ENCODE measurements at regions not wholly inside any gene's neighbourhood (a gene's known extent, or its start where the extent isn't known, plus 50 kb on each side); places are given as distances from the start of the nearest gene placed in this dataset.

GRCh38 chr10:47053081-47053798, 142.0 kb downstream of the PTPN20 start:
- intact Hi-C loops (cut with micrococcal nuclease), result no loop called here

GRCh38 chr10:47054974-47055373, 143.7 kb downstream of the PTPN20 start:
- intact Hi-C loops (cut with micrococcal nuclease), result no loop called here

GRCh38 chr10:47055386-47056246, 144.4 kb downstream of the PTPN20 start:
- intact Hi-C loops (cut with micrococcal nuclease), result no loop called here

- intact Hi-C loops (cut with micrococcal nuclease), result no loop called here
These were observed 145.0 kb downstream of the PTPN20 start for GRCh38 chr10:47056247-47056510.

GRCh38 chr10:47057471-47057870, 146.2 kb downstream of the PTPN20 start:
- intact Hi-C loops (cut with micrococcal nuclease), result no loop called here

GRCh38 chr10:47058032-47058702, 146.9 kb downstream of the PTPN20 start:
- intact Hi-C loops (cut with micrococcal nuclease), result no loop called here

GRCh38 chr10:47058961-47059391, 147.7 kb downstream of the PTPN20 start:
- intact Hi-C loops (cut with micrococcal nuclease), result no loop called here

GRCh38 chr10:47059606-47060311, 148.5 kb downstream of the PTPN20 start:
- intact Hi-C loops (cut with micrococcal nuclease), result no loop called here

GRCh38 chr10:47060356-47060755, 149.1 kb downstream of the PTPN20 start:
- intact Hi-C loops (cut with micrococcal nuclease), result no loop called here

- intact Hi-C loops (cut with micrococcal nuclease), result no loop called here
These were observed 149.8 kb downstream of the PTPN20 start for GRCh38 chr10:47060993-47061500.

GRCh38 chr10:47061776-47062175, 150.5 kb downstream of the PTPN20 start:
- intact Hi-C loops (cut with micrococcal nuclease), result no loop called here

GRCh38 chr10:47062441-47063200, 151.4 kb downstream of the PTPN20 start:
- intact Hi-C loops (cut with micrococcal nuclease), result no loop called here

GRCh38 chr10:47063858-47064257, 152.6 kb downstream of the PTPN20 start:
- intact Hi-C loops (cut with micrococcal nuclease), result no loop called here

- intact Hi-C loops (cut with micrococcal nuclease), result no loop called here
These were observed 154.7 kb downstream of the PTPN20 start for GRCh38 chr10:47065903-47066302.

- intact Hi-C loops (cut with micrococcal nuclease), result no loop called here
These were observed 157.0 kb downstream of the PTPN20 start for GRCh38 chr10:47067949-47068940.

GRCh38 chr10:47070541-47070940, 159.3 kb downstream of the PTPN20 start:
- intact Hi-C loops (cut with micrococcal nuclease), result no loop called here

GRCh38 chr10:47071891-47072290, 160.7 kb downstream of the PTPN20 start:
- intact Hi-C loops (cut with micrococcal nuclease), result no loop called here

GRCh38 chr10:47073967-47074366, 162.7 kb downstream of the PTPN20 start:
- intact Hi-C loops (cut with micrococcal nuclease), result no loop called here

- intact Hi-C loops (cut with micrococcal nuclease), result no loop called here
These were observed 165.7 kb downstream of the PTPN20 start for GRCh38 chr10:47076949-47077361.
